ENCODE measurements at regions not wholly inside any gene's neighbourhood (a gene's known extent, or its start where the extent isn't known, plus 50 kb on each side); places are given as distances from the start of the nearest gene placed in this dataset.

GRCh38 chr6:95802978-95803377, 212.8 kb upstream of the FUT9 start:
- DNase-seq (ENCODE audit: low read depth in 1 of 2, low spot score in 1 of 2): no peak
- no peak for TF ChIP-seq CTCF (IDR thresholded peaks at IDR 0.05)
- no peak for TF ChIP-seq ESRRA (IDR thresholded peaks at IDR 0.05; ENCODE audit: borderline replicate concordance, low read length)
- TF ChIP-seq CHD4 (IDR thresholded peaks at IDR 0.05; ENCODE audit: borderline replicate concordance): no peak
- TF ChIP-seq GATA3 (IDR thresholded peaks at IDR 0.05; ENCODE audit: borderline replicate concordance): no peak
- TF ChIP-seq RCOR1 (IDR thresholded peaks at IDR 0.05; ENCODE audit: low read depth, low read length): no peak
- no peak for TF ChIP-seq HOXB13 (CRISPR knock-in tag; IDR thresholded peaks at IDR 0.05; ENCODE audit: low read depth)
- TF ChIP-seq MAFK (IDR thresholded peaks at IDR 0.05; ENCODE audit: partially characterized antibody): no peak
- no peak for TF ChIP-seq BHLHE40 (IDR thresholded peaks at IDR 0.05; ENCODE audit: low read depth, low read length)
- TF ChIP-seq HES2 (IDR thresholded peaks at IDR 0.05): no peak
- TF ChIP-seq HOXB5 (CRISPR knock-in tag; IDR thresholded peaks at IDR 0.05): no peak
- no peak for TF ChIP-seq PHF8 (IDR thresholded peaks at IDR 0.05; ENCODE audit: borderline replicate concordance, low read depth)
- Histone ChIP-seq H3K27ac (no peak overlapping the region), H3K4me3 (no peak overlapping the region), H3K4me2 (no peak overlapping the region), H3K4me1 (no peaks in the 10 kb centered on the region), H3K9me3 (no peaks in the 10 kb centered on the region)
- FAIRE-seq: no peak
- no peak for ATAC-seq
- CTCF ChIA-PET: no interaction called here
- POLR2A ChIA-PET: no interaction called here

GRCh38 chr6:95803889-95804288, 211.9 kb upstream of the FUT9 start:
- ATAC-seq (no peak), FAIRE-seq (no peak), DNase-seq (ENCODE audit: low read depth in 1 of 2, low spot score in 1 of 2) (no peak)
- POLR2A ChIA-PET: no interaction called here
- H3K27ac ChIP-seq: no peak overlapping the region
- H3K4me2 ChIP-seq: no peak overlapping the region
- TF ChIP-seq NR3C1 (IDR thresholded peaks at IDR 0.05) (no peak), ESRRA (IDR thresholded peaks at IDR 0.05; ENCODE audit: borderline replicate concordance, low read length) (no peak), ELK1 (IDR thresholded peaks at IDR 0.05; ENCODE audit: low read depth, low read length) (no peak), REST (IDR thresholded peaks at IDR 0.05) (no peak), SMC3 (IDR thresholded peaks at IDR 0.05) (no peak), HDAC2 (IDR thresholded peaks at IDR 0.05) (no peak), ZC3H11A (IDR thresholded peaks at IDR 0.05) (no peak), ZNF302 (CRISPR knock-in tag; IDR thresholded peaks at IDR 0.05) (no peak), FOXS1 (CRISPR knock-in tag; IDR thresholded peaks at IDR 0.05) (no peak)
- H3K4me3 ChIP-seq: no peak overlapping the region
- CTCF ChIA-PET: interaction anchor here (1.0 kb wide), 1 partner anchor 9 kb away, joined by 3 read pairs; no protein-coding TSS in a partner anchor
- H3K4me1 ChIP-seq: no peaks in the 10 kb centered on the region
- H3K9me3 ChIP-seq: no peaks in the 10 kb centered on the region

Data from A549 (cell line).